K562 (cell line): ENCODE measurements at regions not wholly inside any gene's neighbourhood (a gene's known extent, or its start where the extent isn't known, plus 50 kb on each side); places are given as distances from the start of the nearest gene placed in this dataset.
A peak's percentile ranks its signal among the peaks of the same experiment; 100 is the strongest.

Experiments used
- ATAC-seq: fragments of 200-7000 bp; cut with Tn5 transposase; 3 replicates; pipeline ENCODE4 v1.9.1; 2020; ENCODE audit warnings: moderate library complexity
- BruUV-seq: library from RNA; stranded (reverse); fragments of 400-500 nt; replicated peaks from 2 replicates; lab custom pipeline; 2021; lab: Mats Ljungman, UMichigan
- CTCF ChIA-PET: fragments of 300-600 bp; formaldehyde crosslinking; extraction: SDS; loops from one replicate; lab custom pipeline; 2021; ENCODE audit warnings: low intra/inter-chr PET ratio; lab: Yijun Ruan, JAX
- POLR2A ChIA-PET: fragments of 300-600, 350-650 bp; sonication (Branson Sonifier 250); formaldehyde crosslinking; extraction: SDS; loops from one replicate; lab custom pipeline; 2021; ENCODE audit warnings: antibody characterized with exemption, inconsistent platforms; lab: Yijun Ruan, JAX
- DNase-seq, 4 experiments: peaks; one replicate each; pipeline versions ENCODE4 v3.0.0 to v3.0.0-alpha.2; 2011 to 2018; ENCODE audit warnings: low spot score in 3 of 4, mixed read lengths in 3 of 4; ENCODE audit errors: extremely low read depth in 1 of 4
- FAIRE-seq: peaks from 2 replicates; lab custom pipeline; 2011; peaks lifted over from hg19 to GRCh38; lab: Jason Lieb, UNC
- H2AFZ ChIP-seq: 2 replicates; pipeline ENCODE4 v1.6.0; 2011; ENCODE audit warnings: low read depth, low read length, control low read depth, inconsistent platforms
- H3K27ac ChIP-seq: fragments of 200-600 bp; 3 replicates; pipeline ENCODE4 v1.8.0; 2011; ENCODE audit warnings: low read depth, mild to moderate bottlenecking, control low read depth, inconsistent platforms, low read length, moderate library complexity, mixed read lengths; ENCODE audit errors: extremely low read depth
- H3K27me3 ChIP-seq, 2 experiments: fragments of 300-600 bp in 1 of 2; 2 replicates in 1 of 2; 3 replicates in 1 of 2; pipeline versions ENCODE4 v1.6.0 to v1.8.0; 2011; ENCODE audit warnings: inconsistent platforms in 2 of 2, low read length in 2 of 2, mild to moderate bottlenecking in 1 of 2, mixed read lengths in 1 of 2, moderate library complexity in 1 of 2; ENCODE audit not compliant: control insufficient read depth in 2 of 2, insufficient read depth in 2 of 2
- H3K36me3 ChIP-seq: fragments of 300-600 bp; 3 replicates; pipeline ENCODE4 v1.8.0; 2011; ENCODE audit warnings: mild to moderate bottlenecking, low read length, inconsistent platforms; ENCODE audit not compliant: control insufficient read depth, insufficient read depth
- H3K4me1 ChIP-seq, 2 experiments: fragments of 200-600 bp in 1 of 2; replicated peaks in 1 of 2; 2 replicates in 1 of 2; 3 replicates in 1 of 2; pipeline versions ENCODE4 v1.5.1 to v1.8.0; 2011; ENCODE audit warnings: inconsistent platforms in 2 of 2, low read length in 2 of 2, mild to moderate bottlenecking in 1 of 2, mixed read lengths in 1 of 2, moderate library complexity in 1 of 2; ENCODE audit not compliant: control insufficient read depth in 2 of 2, insufficient read depth in 2 of 2
- H3K4me2 ChIP-seq: 2 replicates; pipeline ENCODE4 v1.6.1; 2011; ENCODE audit warnings: low read length, control low read depth, inconsistent platforms, mixed read lengths; ENCODE audit not compliant: insufficient read depth
- H3K4me3 ChIP-seq: fragments of 200-600 bp; sonication (generic), shearing (Covaris generic); 2 replicates; pipeline ENCODE4 v1.5.1; 2016; ENCODE audit warnings: control low read depth, inconsistent platforms
- H3K79me2 ChIP-seq: fragments of 200-600 bp; 3 replicates; pipeline ENCODE4 v1.8.0; 2011; ENCODE audit warnings: low read length, inconsistent platforms; ENCODE audit not compliant: control insufficient read depth, insufficient read depth
- H3K9ac ChIP-seq, 2 experiments: 2 replicates each; pipeline versions ENCODE4 v1.6.0 to v1.6.1; 2011; ENCODE audit warnings: low read depth in 2 of 2, low read length in 2 of 2, control low read depth in 1 of 2, inconsistent platforms in 1 of 2, mild to moderate bottlenecking in 1 of 2, mixed read lengths in 1 of 2; ENCODE audit not compliant: insufficient read depth in 1 of 2
- H3K9me1 ChIP-seq: one replicate; pipeline ENCODE4 v1.6.0; 2011; ENCODE audit warnings: inconsistent platforms, mild to moderate bottlenecking, low read length, moderate library complexity; ENCODE audit not compliant: control insufficient read depth, insufficient read depth
- H3K9me3 ChIP-seq: replicated peaks from 2 replicates; pipeline ENCODE4 v1.5.1; 2011; ENCODE audit warnings: low read depth, low read length, inconsistent platforms; ENCODE audit not compliant: control insufficient read depth, insufficient read depth
- H4K20me1 ChIP-seq: replicated peaks from 2 replicates; pipeline ENCODE4 v1.6.1; 2011; ENCODE audit warnings: low read length, inconsistent platforms, mixed read lengths; ENCODE audit not compliant: control insufficient read depth, insufficient read depth
- ATF7 ChIP-seq: fragments of 450-650 bp; IDR thresholded peaks from 2 replicates; pipeline ENCODE4 v1.7.1; 2014; ENCODE audit warnings: mild to moderate bottlenecking, moderate library complexity
- EP400 ChIP-seq: fragments of 450-650 bp; IDR thresholded peaks from 2 replicates; pipeline ENCODE4 v1.6.1; 2017; ENCODE audit warnings: antibody characterized with exemption, mild to moderate bottlenecking, moderate library complexity
- ESRRB ChIP-seq: fragments of 250-450 bp; sonication (Bioruptor Pico); IDR thresholded peaks from 2 replicates; pipeline ENCODE4 v1.5.0; 2020; ENCODE audit warnings: mild to moderate bottlenecking, moderate library complexity, borderline replicate concordance
- KAT2B ChIP-seq: IDR thresholded peaks from one replicate; pipeline ENCODE4 v1.6.1; 2012; ENCODE audit warnings: low read depth, mild to moderate bottlenecking, control low read depth, inconsistent platforms, low read length, moderate library complexity
- MCM2 ChIP-seq: fragments of 450-650 bp; IDR thresholded peaks from 2 replicates; pipeline ENCODE4 v1.6.1; 2017; ENCODE audit warnings: low read depth, mild to moderate bottlenecking
- PREB ChIP-seq: sonication (generic); formaldehyde crosslinking; IDR thresholded peaks from 2 replicates; pipeline ENCODE4 v1.8.1; 2023; ENCODE audit warnings: mild to moderate bottlenecking, missing genetic modification reagents
- RFX5 ChIP-seq: IDR thresholded peaks from 2 replicates; pipeline ENCODE4 v1.6.1; 2011; ENCODE audit warnings: low read depth, mild to moderate bottlenecking, improper control_type of control experiment, low read length
- THRAP3 ChIP-seq: fragments of 450-650 bp; IDR thresholded peaks from 2 replicates; pipeline ENCODE4 v1.6.1; 2016; ENCODE audit warnings: mild to moderate bottlenecking, inconsistent platforms, borderline replicate concordance
- UBTF ChIP-seq, 2 experiments: IDR thresholded peaks; 2 replicates each; pipeline ENCODE4 v1.6.1; 2012; ENCODE audit warnings: improper control_type of control experiment in 2 of 2, low read depth in 2 of 2, low read length in 2 of 2, borderline replicate concordance in 1 of 2
- ZBTB2 ChIP-seq: fragments of 450-650 bp; IDR thresholded peaks from 2 replicates; pipeline ENCODE4 v1.6.1; 2016; ENCODE audit warnings: antibody characterized with exemption
- ZNF395 ChIP-seq: fragments of 200-800 bp; sonication (Bioruptor generic); IDR thresholded peaks from 2 replicates; pipeline ENCODE4 v1.6.1; 2017; ENCODE audit warnings: missing genetic modification characterization, missing compliant biosample characterization
- WGBS: fragments of 100-300 bp; shearing (Covaris generic); methylation state at CpG from one replicate; pipeline ENCODE4 v1.1.6; 2016; ENCODE audit warnings: low coverage, mixed read lengths; ENCODE audit not compliant: insufficient coverage; ENCODE audit errors: missing lambda C conversion rate; 5-methylcytosine and 5-hydroxymethylcytosine counted together
- in situ Hi-C: fragments of 300-500 bp; cut with MboI; formaldehyde crosslinking; loops from 4 replicates; pipeline ENCODE4 v1.15.0; 2018; ENCODE audit warnings: inconsistent platforms, mixed read lengths
- intact Hi-C: fragments of 100-400 bp; cut with micrococcal nuclease; formaldehyde crosslinking; loops from 2 replicates; pipeline ENCODE4 v1.14.2; 2022

GRCh38 chr22:25402160-25402500 lies 162.3 kb upstream of the GRK3 start:
- FAIRE-seq: no peak
- no peak for ATAC-seq
- 76% methylated on average over 6 of the region's 6 CpGs for WGBS
- in situ Hi-C loops (no loop called here), intact Hi-C loops (no loop called here)
- peaks cover 73% of the 10 kb centered on the region for H3K79me2 ChIP-seq
- ChIA-PET CTCF (no interaction called here), POLR2A (interaction anchor here (0.6 to 0.8 kb wide), 4 partner anchors 16 to 142 kb away, joined by 3 to 5 read pairs (median 3); no protein-coding TSS in a partner anchor)
- no peak overlapping the region for H3K4me2 ChIP-seq
- H3K9me1 ChIP-seq: no peaks in the 10 kb centered on the region
- no peak overlapping the region for H2AFZ ChIP-seq
- no TSS peak for BruUV-seq
- no peak for DNase-seq
- no peak overlapping the region for H3K4me3 ChIP-seq
- H3K27ac ChIP-seq: no peak overlapping the region
- H3K36me3 ChIP-seq: no peaks in the 10 kb centered on the region
- H3K4me1 ChIP-seq: peaks cover 6 to 41% of the 10 kb centered on the region in 2 experiments; a peak in 4 of 5 replicates
- H3K9ac ChIP-seq: peak overlapping the region in 1 of 2 experiments; percentile 52; a peak in 1 of 4 replicates
- peaks cover 13% of the 10 kb centered on the region; the same call in 1 of the 2 replicates for H4K20me1 ChIP-seq
- H3K9me3 ChIP-seq: no peaks in the 10 kb centered on the region
- no peaks in the 10 kb centered on the region for H3K27me3 ChIP-seq
- TF ChIP-seq ZBTB2 (no peak), KAT2B (no peak), MCM2 (no peak), UBTF (IDR thresholded peaks at IDR 0.05; ENCODE audit: borderline replicate concordance in 1 of 2, low read depth in 2 of 2, low read length in 2 of 2) (no peak), ESRRB (CRISPR knock-in tag) (no peak), THRAP3 (no peak), ATF7 (no peak), ZNF395 (CRISPR knock-in tag) (no peak), RFX5 (no peak), EP400 (no peak), PREB (CRISPR knock-in tag) (no peak)
